Transverse colon (tissue), 4 donors: ENCODE measurements at regions not wholly inside any gene's neighbourhood (a gene's known extent, or its start where the extent isn't known, plus 50 kb on each side); places are given as distances from the start of the nearest gene placed in this dataset.
"Not testable (repeated sequence)": the region's sequence is repeated elsewhere in the genome, so short reads cannot be mapped to it uniquely, and the experiment has no call there.

Experiments used
- DNase-seq: peaks from one replicate; pipeline ENCODE4 v3.0.0-alpha.2; 2019
- H3K27ac ChIP-seq, 4 donors: fragments of 200-600 bp; sonication (generic); 2 replicates each; pipeline ENCODE4 v1.5.1; 2016 to 2018; ENCODE audit warnings: inconsistent platforms in 4 of 4
- H3K27me3 ChIP-seq: fragments of 200-600 bp; sonication (generic); 2 replicates; pipeline ENCODE4 v1.5.1; 2017; ENCODE audit warnings: inconsistent platforms
- H3K36me3 ChIP-seq, 4 donors: fragments of 200-600 bp; sonication (generic); 2 replicates each; pipeline ENCODE4 v1.5.1; 2017 to 2019; ENCODE audit warnings: inconsistent platforms in 4 of 4
- H3K4me1 ChIP-seq, 4 donors: fragments of 200-600 bp; sonication (generic); 2 replicates each; pipeline ENCODE4 v1.5.1; 2017 to 2020; ENCODE audit warnings: inconsistent platforms in 4 of 4
- H3K4me3 ChIP-seq, 4 donors: fragments of 200-600 bp; sonication (generic); 1 replicate in 1 of 4; 2 replicates in 3 of 4; pipeline versions ENCODE4 v1.5.1 to v1.6.1; 2017 to 2019; ENCODE audit warnings: inconsistent platforms in 4 of 4
- H3K9me3 ChIP-seq, 2 donors: fragments of 200-600 bp; sonication (generic); 2 replicates each; pipeline ENCODE4 v1.5.1; 2017 to 2019; ENCODE audit warnings: inconsistent platforms in 2 of 2
- CTCF ChIP-seq, 5 experiments: fragments of 200-600 bp in 3 of 5; fragments of 450-650 bp in 2 of 5; sonication (generic) in 3 of 5; IDR thresholded peaks; 1 replicate in 2 of 5; 2 replicates in 3 of 5; pipeline ENCODE4 v1.5.1; 2016 to 2017; ENCODE audit warnings: antibody characterized with exemption in 5 of 5, inconsistent platforms in 3 of 5, mild to moderate bottlenecking in 2 of 5, moderate library complexity in 1 of 5
- EP300 ChIP-seq: sonication (generic); formaldehyde crosslinking; IDR thresholded peaks from one replicate; pipeline ENCODE4 v1.6.1; 2017; ENCODE audit warnings: antibody characterized with exemption, low read depth
- POLR2A ChIP-seq: fragments of 450-650 bp; IDR thresholded peaks from one replicate; pipeline ENCODE4 v1.6.1; 2016; ENCODE audit warnings: antibody characterized with exemption, mild to moderate bottlenecking, moderate library complexity
- POLR2AphosphoS5 ChIP-seq, 3 donors: sonication (generic); formaldehyde crosslinking; IDR thresholded peaks; one replicate each; pipeline ENCODE4 v1.6.1; 2016; ENCODE audit warnings: antibody characterized with exemption in 3 of 3
- WGBS, 2 donors: methylation state at CpG; one replicate each; pipeline ENCODE4 v1.1.5; 2018; ENCODE audit warnings: low coverage in 1 of 2; 5-methylcytosine and 5-hydroxymethylcytosine counted together
- in situ Hi-C, 4 donors: fragments of 200-750 bp; cut with MboI; loops; one replicate each; pipeline versions ENCODE4 v1.15.0 to v1.15.1; 2017; ENCODE audit warnings: low sequenced_read_pairs in 3 of 4, low pct_ligation_motif_present in 1 of 4, low pct_unique_long_range_greater_than_20kb in 1 of 4
- intact Hi-C: fragments of 100-400 bp; cut with DNase I; formaldehyde crosslinking; loops from one replicate; pipeline ENCODE4 v1.15.1; 2023; ENCODE audit warnings: low total_unique reads

GRCh38 chr3:181919375-181919774 lies 207.7 kb downstream of the SOX2 start:
- no peaks in the 10 kb centered on the region for H3K9me3 ChIP-seq
- no peak for DNase-seq
- no peaks in the 10 kb centered on the region for H3K36me3 ChIP-seq
- WGBS, 2 donors: 30 to 67% methylated on average over 1 of the region's 1 CpG
- no peak overlapping the region for H3K4me3 ChIP-seq
- H3K4me1 ChIP-seq: no peaks in the 10 kb centered on the region
- TF ChIP-seq POLR2A (no peak), CTCF (IDR thresholded peaks at IDR 0.05) (no peak), POLR2AphosphoS5 (IDR thresholded peaks at IDR 0.05) (no peak), EP300 (no peak)
- in situ Hi-C loops (no loop called here), intact Hi-C loops (no loop called here)
- H3K27me3 ChIP-seq: no peaks in the 10 kb centered on the region
- H3K27ac ChIP-seq: no peak overlapping the region

GRCh38 chr3:181920409-181920808 lies 208.7 kb downstream of the SOX2 start:
- intact Hi-C loops: no loop called here
- DNase-seq: no peak
- no peak overlapping the region for H3K27ac ChIP-seq
- TF ChIP-seq EP300 (no peak), CTCF (IDR thresholded peaks at IDR 0.05) (no peak), POLR2A (no peak), POLR2AphosphoS5 (IDR thresholded peaks at IDR 0.05) (no peak)
- 61 to 63% methylated on average over 3 of the region's 3 CpGs for WGBS, 2 donors
- H3K4me3 ChIP-seq: no peak overlapping the region
- no peaks in the 10 kb centered on the region for H3K9me3 ChIP-seq
- H3K27me3 ChIP-seq: no peaks in the 10 kb centered on the region
- in situ Hi-C loops: no loop called here
- H3K36me3 ChIP-seq: no peaks in the 10 kb centered on the region
- no peaks in the 10 kb centered on the region for H3K4me1 ChIP-seq

GRCh38 chr3:181921220-181921619 lies 209.5 kb downstream of the SOX2 start:
- 66 to 89% methylated on average over 1 to 2 of the region's 2 CpGs for WGBS, 2 donors
- no peak for DNase-seq
- Histone ChIP-seq H3K27me3 (no peaks in the 10 kb centered on the region), H3K4me3 (no peak overlapping the region), H3K9me3 (no peaks in the 10 kb centered on the region), H3K4me1 (no peaks in the 10 kb centered on the region), H3K27ac (no peak overlapping the region), H3K36me3 (no peaks in the 10 kb centered on the region)
- intact Hi-C loops (no loop called here), in situ Hi-C loops (no loop called here)
- TF ChIP-seq CTCF (IDR thresholded peaks at IDR 0.05): no peak
- TF ChIP-seq POLR2A: no peak
- no peak for TF ChIP-seq EP300
- TF ChIP-seq POLR2AphosphoS5 (IDR thresholded peaks at IDR 0.05): no peak

- intact Hi-C loops, H3K4me1 ChIP-seq, in situ Hi-C loops, DNase-seq, H3K27me3 ChIP-seq, H3K27ac ChIP-seq, H3K9me3 ChIP-seq, H3K4me3 ChIP-seq, H3K36me3 ChIP-seq: not testable (repeated sequence)
- WGBS, 2 donors: 93 to 97% methylated on average over 6 to 26 of the region's 34 CpGs
These were observed 214.1 kb downstream of the SOX2 start for GRCh38 chr3:181925841-181926240.

GRCh38 chr3:181929501-181929900 lies 217.8 kb downstream of the SOX2 start:
- Histone ChIP-seq H3K4me3 (no peak overlapping the region), H3K27ac (no peak overlapping the region), H3K4me1 (no peaks in the 10 kb centered on the region), H3K36me3 (no peaks in the 10 kb centered on the region), H3K27me3 (no peaks in the 10 kb centered on the region), H3K9me3 (no peaks in the 10 kb centered on the region)
- WGBS, 2 donors: 40 to 76% methylated on average over 1 to 5 of the region's 5 CpGs
- intact Hi-C loops (no loop called here), in situ Hi-C loops (no loop called here)
- DNase-seq: no peak
- TF ChIP-seq POLR2AphosphoS5 (IDR thresholded peaks at IDR 0.05) (no peak), CTCF (IDR thresholded peaks at IDR 0.05) (no peak), POLR2A (no peak), EP300 (no peak)
